T-helper 2 cell treated with Interferon-gamma antibody and Interleukin-4, amounts not matched to agents 100 ng/mL and 5 ng/mL, for 36 hours (primary cell): ENCODE measurements at regions not wholly inside any gene's neighbourhood (a gene's known extent, or its start where the extent isn't known, plus 50 kb on each side); places are given as distances from the start of the nearest gene placed in this dataset.
"Not testable (repeated sequence)": the region's sequence is repeated elsewhere in the genome, so short reads cannot be mapped to it uniquely, and the experiment has no call there.

Source experiments
- intact Hi-C: fragments of 100-400 bp; cut with micrococcal nuclease; formaldehyde crosslinking; loops from one replicate; pipeline ENCODE4 v1.15.1; 2023

- intact Hi-C loops = no loop called here
These were observed 50.5 kb upstream of the MAP4K3 start for GRCh38 chr2:39487398-39488250.

- intact Hi-C loops = no loop called here
These were observed 51.4 kb upstream of the MAP4K3 start for GRCh38 chr2:39488450-39488849.

- intact Hi-C loops = no loop called here
These were observed 53.5 kb upstream of the MAP4K3 start for GRCh38 chr2:39490586-39490985.

GRCh38 chr2:39491653-39492052 lies 54.6 kb upstream of the MAP4K3 start:
- intact Hi-C loops = loop anchor here (1.0 kb wide), 2 partner anchors 22 to 55 kb away; no protein-coding TSS in a partner anchor

- intact Hi-C loops = loop anchor here (1.0 kb wide), 2 partner anchors 21 to 56 kb away; no protein-coding TSS in a partner anchor
These were observed 55.1 kb upstream of the MAP4K3 start for GRCh38 chr2:39492095-39492590.

GRCh38 chr2:39492716-39493115 lies 55.6 kb upstream of the MAP4K3 start:
- intact Hi-C loops = loop anchor here (1.0 kb wide), 2 partner anchors 21 to 56 kb away; no protein-coding TSS in a partner anchor

- intact Hi-C loops = no loop called here
These were observed 57.7 kb upstream of the MAP4K3 start for GRCh38 chr2:39494784-39495251.

- intact Hi-C loops = no loop called here
These were observed 60.2 kb upstream of the MAP4K3 start for GRCh38 chr2:39497082-39497801.

GRCh38 chr2:39498176-39498575 lies 61.1 kb upstream of the MAP4K3 start:
- intact Hi-C loops = not testable (repeated sequence)

- intact Hi-C loops = no loop called here
These were observed 61.7 kb upstream of the MAP4K3 start for GRCh38 chr2:39498786-39499185.

GRCh38 chr2:39499336-39499735 lies 62.3 kb upstream of the MAP4K3 start:
- intact Hi-C loops = no loop called here

- intact Hi-C loops = no loop called here
These were observed 64.3 kb upstream of the MAP4K3 start for GRCh38 chr2:39501412-39501811.

- intact Hi-C loops = no loop called here
These were observed 66.2 kb upstream of the MAP4K3 start for GRCh38 chr2:39503277-39503676.

GRCh38 chr2:39504790-39505335 lies 67.8 kb upstream of the MAP4K3 start:
- intact Hi-C loops = no loop called here

GRCh38 chr2:39506215-39506614 lies 69.1 kb upstream of the MAP4K3 start:
- intact Hi-C loops = no loop called here

- intact Hi-C loops = no loop called here
These were observed 71.1 kb upstream of the MAP4K3 start for GRCh38 chr2:39508198-39508597.

GRCh38 chr2:39510140-39510539 lies 73.1 kb upstream of the MAP4K3 start:
- intact Hi-C loops = loop anchor here (10.0 kb wide), 1 partner anchor 125 kb away; no protein-coding TSS in a partner anchor

- intact Hi-C loops = loop anchor here (10.0 kb wide), 1 partner anchor 126 kb away; no protein-coding TSS in a partner anchor
These were observed 74.1 kb upstream of the MAP4K3 start for GRCh38 chr2:39511219-39511604.

- intact Hi-C loops = loop anchor here (10.0 kb wide), 1 partner anchor 127 kb away; no protein-coding TSS in a partner anchor
These were observed 74.7 kb upstream of the MAP4K3 start for GRCh38 chr2:39511605-39512433.

- intact Hi-C loops = loop anchor here (10.0 kb wide), 1 partner anchor 128 kb away; no protein-coding TSS in a partner anchor
These were observed 75.4 kb upstream of the MAP4K3 start for GRCh38 chr2:39512434-39512935.
